HG03460 (cell line): ENCODE measurements at regions not wholly inside any gene's neighbourhood (a gene's known extent, or its start where the extent isn't known, plus 50 kb on each side); places are given as distances from the start of the nearest gene placed in this dataset.
"Not testable (repeated sequence)": the region's sequence is repeated elsewhere in the genome, so short reads cannot be mapped to it uniquely, and the experiment has no call there.

Experiments used
- ATAC-seq: cut with Tn5 transposase; IDR thresholded peaks from one replicate; pipeline ENCODE4 v1.9.1; 2021; ENCODE audit not compliant: unreplicated experiment

- ATAC-seq, result peak; percentile 14
Observed at GRCh38 chr6:27593200-27593818, 120.4 kb upstream of the ZNF184 start.

GRCh38 chr6:27592481-27593199 lies 119.7 kb upstream of the ZNF184 start:
- ATAC-seq, result peak; percentile 79

GRCh38 chr6:27591699-27592480 lies 119.0 kb upstream of the ZNF184 start:
- no peak for ATAC-seq

GRCh38 chr6:27585316-27585715 lies 112.4 kb upstream of the ZNF184 start:
- ATAC-seq, result not testable (repeated sequence)

GRCh38 chr6:27584326-27584725 lies 111.4 kb upstream of the ZNF184 start:
- no peak for ATAC-seq

- no peak for ATAC-seq
Observed at GRCh38 chr6:27582928-27583725, 110.2 kb upstream of the ZNF184 start.

GRCh38 chr6:27579973-27580372 lies 107.1 kb upstream of the ZNF184 start:
- ATAC-seq, result no peak

GRCh38 chr6:27577922-27578321 lies 105.0 kb upstream of the ZNF184 start:
- ATAC-seq, result no peak

GRCh38 chr6:27575594-27576361 lies 102.9 kb upstream of the ZNF184 start:
- ATAC-seq, result no peak

GRCh38 chr6:27568226-27568897 lies 95.5 kb upstream of the ZNF184 start:
- ATAC-seq, result no peak

- ATAC-seq, result no peak
Observed at GRCh38 chr6:27565839-27566779, 93.2 kb upstream of the ZNF184 start.

GRCh38 chr6:27562027-27562410 lies 89.1 kb upstream of the ZNF184 start:
- ATAC-seq, result no peak

GRCh38 chr6:27558028-27558724 lies 85.3 kb upstream of the ZNF184 start:
- ATAC-seq, result no peak

GRCh38 chr6:27556406-27556805 lies 83.5 kb upstream of the ZNF184 start:
- no peak for ATAC-seq

- no peak for ATAC-seq
Observed at GRCh38 chr6:27553123-27553904, 80.4 kb upstream of the ZNF184 start.

- no peak for ATAC-seq
Observed at GRCh38 chr6:27551607-27552006, 78.7 kb upstream of the ZNF184 start.

- no peak for ATAC-seq
Observed at GRCh38 chr6:27550692-27551091, 77.8 kb upstream of the ZNF184 start.
